Mammary epithelial cell (primary cell): ENCODE measurements at regions not wholly inside any gene's neighbourhood (a gene's known extent, or its start where the extent isn't known, plus 50 kb on each side); places are given as distances from the start of the nearest gene placed in this dataset.
"Not testable (repeated sequence)": the region's sequence is repeated elsewhere in the genome, so short reads cannot be mapped to it uniquely, and the experiment has no call there.

Experiments used
- CTCF ChIP-seq, 2 donors: IDR thresholded peaks in 1 of 2; conservative IDR thresholded peaks in 1 of 2; 2 replicates each; pipeline ENCODE4 v1.5.1; 2011 to 2012; ENCODE audit warnings: inconsistent platforms in 2 of 2, low read length in 2 of 2, mild to moderate bottlenecking in 2 of 2, control low read depth in 1 of 2, low read depth in 1 of 2; ENCODE audit not compliant: insufficient read depth in 1 of 2; ENCODE audit errors: extremely low read depth in 1 of 2
- EZH2 ChIP-seq: IDR thresholded peaks from 2 replicates; pipeline ENCODE4 v1.6.1; 2012; ENCODE audit warnings: low read length, inconsistent platforms, borderline replicate concordance

- not testable (repeated sequence) for TF ChIP-seq CTCF (conservative IDR thresholded peaks at IDR 0.05 in 1 of 2, IDR thresholded peaks at IDR 0.05 in 1 of 2; ENCODE audit: extremely low read depth in 1 of 2, insufficient read depth in 1 of 2, low read depth in 1 of 2, low read length in 2 of 2); EZH2
Observed at GRCh38 chr15:61334714-61335113, 105.6 kb upstream of the RORA start.
